H1 (cell line): ENCODE measurements at regions not wholly inside any gene's neighbourhood (a gene's known extent, or its start where the extent isn't known, plus 50 kb on each side); places are given as distances from the start of the nearest gene placed in this dataset.

Experiments
- SP2 ChIP-seq: IDR thresholded peaks from 2 replicates; pipeline ENCODE4 v1.6.1; 2012; ENCODE audit warnings: mild to moderate bottlenecking, low read length, inconsistent platforms
- SRF ChIP-seq: IDR thresholded peaks from 2 replicates; pipeline ENCODE4 v1.6.1; 2011; ENCODE audit warnings: mild to moderate bottlenecking, low read depth, low read length, moderate library complexity

- no peak for TF ChIP-seq SP2
- no peak for TF ChIP-seq SRF
These were observed 89.3 kb downstream of the OTOL1 start (continued) for GRCh38 chr3:161585922-161586321.
